ENCODE measurements at regions not wholly inside any gene's neighbourhood (a gene's known extent, or its start where the extent isn't known, plus 50 kb on each side); places are given as distances from the start of the nearest gene placed in this dataset.

DNA sequence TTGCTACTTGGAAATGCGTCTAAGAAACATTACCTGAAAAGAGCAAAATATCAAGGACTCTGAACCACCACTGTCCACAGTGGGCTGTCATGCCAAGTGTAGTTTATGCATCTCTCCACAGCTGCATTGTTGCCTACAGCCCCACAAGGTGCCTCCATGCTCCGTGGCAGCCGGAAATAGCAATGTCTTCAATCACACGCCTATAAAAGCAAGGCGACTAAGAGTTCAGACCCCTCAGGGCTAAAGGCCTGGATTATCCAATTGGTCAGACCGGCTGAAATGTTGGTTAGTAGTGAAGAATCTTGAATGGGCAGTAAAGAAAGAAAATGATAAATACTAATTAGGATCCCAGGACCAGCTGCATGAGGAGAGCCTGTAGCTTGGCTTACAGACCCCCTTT is 114.0 kb upstream of the SLC35G4 start:
- TF ChIP-seq CTCF (conservative IDR thresholded peaks at IDR 0.05; ENCODE audit: low read depth in 2 of 2) = no peak
- no peak for TF ChIP-seq POLR2AphosphoS5 (IDR thresholded peaks at IDR 0.05; ENCODE audit: low read depth)
